ENCODE measurements at regions not wholly inside any gene's neighbourhood (a gene's known extent, or its start where the extent isn't known, plus 50 kb on each side); places are given as distances from the start of the nearest gene placed in this dataset.

DNA sequence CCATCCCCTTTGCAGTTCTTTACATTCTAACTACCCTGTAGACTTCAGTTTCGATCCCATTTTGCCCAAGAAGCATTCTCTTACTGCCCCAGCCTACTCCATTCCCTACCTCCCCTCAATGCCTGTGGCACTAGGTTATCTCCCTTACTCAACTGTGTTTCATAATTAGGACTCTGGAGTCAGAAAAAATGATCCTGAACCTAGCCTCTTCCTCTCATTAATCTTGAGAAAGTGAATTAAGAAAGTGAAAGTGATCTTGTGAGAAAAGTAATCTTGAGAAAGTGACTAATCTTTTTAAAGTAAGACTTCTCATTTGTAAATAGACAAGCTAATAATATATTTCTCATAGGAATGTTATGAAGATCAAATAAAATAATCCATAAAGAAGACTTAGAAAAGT is 444.0 kb upstream of the TRPC7 start:
- no peak overlapping the region for H3K4me2 ChIP-seq (ENCODE audit: low read length)
- no peaks in the 10 kb centered on the region for H3K79me2 ChIP-seq (replicated peaks; ENCODE audit: insufficient read depth, low read length)
- no peaks in the 10 kb centered on the region for H3K9me3 ChIP-seq (ENCODE audit: low read length)
- H3K4me3 ChIP-seq (ENCODE audit: low read length), result no peak overlapping the region
- H3K9me2 ChIP-seq (ENCODE audit: insufficient read depth, low read length), result no peaks in the 10 kb centered on the region
- H3K9ac ChIP-seq (ENCODE audit: low read length), result no peak overlapping the region
- no peak overlapping the region for H3K27ac ChIP-seq (ENCODE audit: low read length)
- TF ChIP-seq RAD21 (conservative IDR thresholded peaks at IDR 0.05) (no peak), TAF1 (IDR thresholded peaks at IDR 0.05; ENCODE audit: low read depth) (no peak), EP300 (conservative IDR thresholded peaks at IDR 0.05; ENCODE audit: poor library complexity, severe bottlenecking) (no peak), MXI1 (conservative IDR thresholded peaks at IDR 0.05; ENCODE audit: poor library complexity, severe bottlenecking) (no peak), SMC3 (conservative IDR thresholded peaks at IDR 0.05; ENCODE audit: poor library complexity) (no peak), POLR2AphosphoS5 (IDR thresholded peaks at IDR 0.05) (no peak), EZH2 (IDR thresholded peaks at IDR 0.05; ENCODE audit: borderline replicate concordance, insufficient read depth, low read length, poor library complexity, severe bottlenecking) (no peak)
- TF ChIP-seq, protein P1, sequence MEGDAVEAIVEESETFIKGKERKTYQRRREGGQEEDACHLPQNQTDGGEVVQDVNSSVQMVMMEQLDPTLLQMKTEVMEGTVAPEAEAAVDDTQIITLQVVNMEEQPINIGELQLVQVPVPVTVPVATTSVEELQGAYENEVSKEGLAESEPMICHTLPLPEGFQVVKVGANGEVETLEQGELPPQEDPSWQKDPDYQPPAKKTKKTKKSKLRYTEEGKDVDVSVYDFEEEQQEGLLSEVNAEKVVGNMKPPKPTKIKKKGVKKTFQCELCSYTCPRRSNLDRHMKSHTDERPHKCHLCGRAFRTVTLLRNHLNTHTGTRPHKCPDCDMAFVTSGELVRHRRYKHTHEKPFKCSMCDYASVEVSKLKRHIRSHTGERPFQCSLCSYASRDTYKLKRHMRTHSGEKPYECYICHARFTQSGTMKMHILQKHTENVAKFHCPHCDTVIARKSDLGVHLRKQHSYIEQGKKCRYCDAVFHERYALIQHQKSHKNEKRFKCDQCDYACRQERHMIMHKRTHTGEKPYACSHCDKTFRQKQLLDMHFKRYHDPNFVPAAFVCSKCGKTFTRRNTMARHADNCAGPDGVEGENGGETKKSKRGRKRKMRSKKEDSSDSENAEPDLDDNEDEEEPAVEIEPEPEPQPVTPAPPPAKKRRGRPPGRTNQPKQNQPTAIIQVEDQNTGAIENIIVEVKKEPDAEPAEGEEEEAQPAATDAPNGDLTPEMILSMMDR (IDR thresholded peaks at IDR 0.05; ENCODE audit: poor library complexity, severe bottlenecking), result no peak
- TF ChIP-seq, protein P2, sequence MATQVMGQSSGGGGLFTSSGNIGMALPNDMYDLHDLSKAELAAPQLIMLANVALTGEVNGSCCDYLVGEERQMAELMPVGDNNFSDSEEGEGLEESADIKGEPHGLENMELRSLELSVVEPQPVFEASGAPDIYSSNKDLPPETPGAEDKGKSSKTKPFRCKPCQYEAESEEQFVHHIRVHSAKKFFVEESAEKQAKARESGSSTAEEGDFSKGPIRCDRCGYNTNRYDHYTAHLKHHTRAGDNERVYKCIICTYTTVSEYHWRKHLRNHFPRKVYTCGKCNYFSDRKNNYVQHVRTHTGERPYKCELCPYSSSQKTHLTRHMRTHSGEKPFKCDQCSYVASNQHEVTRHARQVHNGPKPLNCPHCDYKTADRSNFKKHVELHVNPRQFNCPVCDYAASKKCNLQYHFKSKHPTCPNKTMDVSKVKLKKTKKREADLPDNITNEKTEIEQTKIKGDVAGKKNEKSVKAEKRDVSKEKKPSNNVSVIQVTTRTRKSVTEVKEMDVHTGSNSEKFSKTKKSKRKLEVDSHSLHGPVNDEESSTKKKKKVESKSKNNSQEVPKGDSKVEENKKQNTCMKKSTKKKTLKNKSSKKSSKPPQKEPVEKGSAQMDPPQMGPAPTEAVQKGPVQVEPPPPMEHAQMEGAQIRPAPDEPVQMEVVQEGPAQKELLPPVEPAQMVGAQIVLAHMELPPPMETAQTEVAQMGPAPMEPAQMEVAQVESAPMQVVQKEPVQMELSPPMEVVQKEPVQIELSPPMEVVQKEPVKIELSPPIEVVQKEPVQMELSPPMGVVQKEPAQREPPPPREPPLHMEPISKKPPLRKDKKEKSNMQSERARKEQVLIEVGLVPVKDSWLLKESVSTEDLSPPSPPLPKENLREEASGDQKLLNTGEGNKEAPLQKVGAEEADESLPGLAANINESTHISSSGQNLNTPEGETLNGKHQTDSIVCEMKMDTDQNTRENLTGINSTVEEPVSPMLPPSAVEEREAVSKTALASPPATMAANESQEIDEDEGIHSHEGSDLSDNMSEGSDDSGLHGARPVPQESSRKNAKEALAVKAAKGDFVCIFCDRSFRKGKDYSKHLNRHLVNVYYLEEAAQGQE (IDR thresholded peaks at IDR 0.05; ENCODE audit: borderline replicate concordance), result no peak
- H3F3A ChIP-seq (ENCODE audit: insufficient read depth, low read length, poor library complexity, severe bottlenecking), result no peaks in the 10 kb centered on the region
- H3K27me3 ChIP-seq (ENCODE audit: insufficient read depth, low read depth, low read length), result no peaks in the 10 kb centered on the region
- H3K36me3 ChIP-seq (ENCODE audit: insufficient read depth, low read length), result no peaks in the 10 kb centered on the region
- H4K20me1 ChIP-seq (ENCODE audit: insufficient read depth), result no peaks in the 10 kb centered on the region
- H2AFZ ChIP-seq (ENCODE audit: low read depth, low read length), result no peak overlapping the region

DNA sequence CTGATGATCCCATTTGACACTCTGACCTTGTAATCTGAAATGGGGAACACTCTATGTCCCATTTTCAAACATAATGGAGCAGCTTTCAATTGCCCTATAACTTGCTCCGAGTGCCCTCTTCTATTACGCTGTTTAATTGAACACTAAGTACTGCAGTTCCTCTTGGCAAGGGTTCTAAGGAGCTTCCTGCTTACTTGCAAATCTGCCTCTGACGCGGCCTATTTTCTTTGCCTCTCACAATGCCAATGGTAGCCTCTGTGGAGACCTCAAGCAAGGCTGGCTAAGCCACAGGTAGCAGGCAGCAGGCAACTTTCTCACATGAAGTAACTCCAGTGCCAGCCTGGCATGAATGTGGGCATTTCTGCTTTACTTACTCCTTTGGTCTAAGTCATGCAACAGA is 443.4 kb upstream of the TRPC7 start:
- Histone ChIP-seq H3K9me2 (ENCODE audit: insufficient read depth, low read length) (no peaks in the 10 kb centered on the region), H3K27me3 (ENCODE audit: insufficient read depth, low read depth, low read length) (no peaks in the 10 kb centered on the region), H3K9ac (ENCODE audit: low read length) (no peak overlapping the region), H3K27ac (ENCODE audit: low read length) (no peak overlapping the region), H3K79me2 (replicated peaks; ENCODE audit: insufficient read depth, low read length) (no peaks in the 10 kb centered on the region), H3K36me3 (ENCODE audit: insufficient read depth, low read length) (no peaks in the 10 kb centered on the region), H3F3A (ENCODE audit: insufficient read depth, low read length, poor library complexity, severe bottlenecking) (no peaks in the 10 kb centered on the region), H3K4me2 (ENCODE audit: low read length) (no peak overlapping the region), H3K4me3 (ENCODE audit: low read length) (no peak overlapping the region), H2AFZ (ENCODE audit: low read depth, low read length) (no peak overlapping the region), H3K9me3 (ENCODE audit: low read length) (no peaks in the 10 kb centered on the region), H4K20me1 (ENCODE audit: insufficient read depth) (no peaks in the 10 kb centered on the region)
- TF ChIP-seq TAF1 (IDR thresholded peaks at IDR 0.05; ENCODE audit: low read depth), result no peak
- no peak for TF ChIP-seq SMC3 (conservative IDR thresholded peaks at IDR 0.05; ENCODE audit: poor library complexity)
- TF ChIP-seq EP300 (conservative IDR thresholded peaks at IDR 0.05; ENCODE audit: poor library complexity, severe bottlenecking), result no peak
- TF ChIP-seq, protein P2 (IDR thresholded peaks at IDR 0.05; ENCODE audit: borderline replicate concordance), result no peak
- TF ChIP-seq, protein P1 (IDR thresholded peaks at IDR 0.05; ENCODE audit: poor library complexity, severe bottlenecking), result no peak
- no peak for TF ChIP-seq EZH2 (IDR thresholded peaks at IDR 0.05; ENCODE audit: borderline replicate concordance, insufficient read depth, low read length, poor library complexity, severe bottlenecking)
- no peak for TF ChIP-seq RAD21 (conservative IDR thresholded peaks at IDR 0.05)
- TF ChIP-seq MXI1 (conservative IDR thresholded peaks at IDR 0.05; ENCODE audit: poor library complexity, severe bottlenecking), result no peak
- no peak for TF ChIP-seq POLR2AphosphoS5 (IDR thresholded peaks at IDR 0.05)

Measured in neural cell (in vitro differentiated cells).